ENCODE measurements at regions not wholly inside any gene's neighbourhood (a gene's known extent, or its start where the extent isn't known, plus 50 kb on each side); places are given as distances from the start of the nearest gene placed in this dataset.

DNA sequence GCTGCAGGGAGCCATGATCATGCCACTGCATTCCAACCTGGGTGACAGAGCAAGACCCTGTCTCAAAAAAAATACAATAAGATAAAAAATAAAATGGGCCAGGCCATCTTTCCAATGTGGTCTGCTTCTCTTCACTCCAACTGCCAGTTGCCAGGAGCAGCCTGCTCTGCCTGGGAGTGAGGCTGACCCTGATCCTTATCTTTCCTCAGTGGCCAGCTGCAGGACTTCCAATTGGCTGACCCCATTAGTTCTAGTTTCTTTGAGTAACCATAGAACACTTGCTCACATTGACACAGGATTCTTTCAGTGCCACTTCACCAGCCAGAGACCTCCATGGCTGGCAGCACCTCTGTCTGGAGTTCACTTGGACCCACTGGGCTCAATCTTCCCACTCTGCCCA lies 258.6 kb downstream of the MID1IP1 start:
- Histone ChIP-seq H3K36me3 (ENCODE audit: control insufficient read depth, insufficient read depth, low read length) (no peaks in the 10 kb centered on the region), H3K4me1 (ENCODE audit: control insufficient read depth, insufficient read depth, low read length) (no peaks in the 10 kb centered on the region), H3K9me3 (ENCODE audit: control insufficient read depth, insufficient read depth, low read length) (peaks cover 4% of the 10 kb centered on the region; the same call in 1 of the 2 replicates), H3K14ac (replicated peaks; ENCODE audit: low read depth, low read length) (no peak overlapping the region), H2BK20ac (ENCODE audit: low read depth, low read length) (no peak overlapping the region), H4K91ac (ENCODE audit: insufficient read depth, low read depth, low read length) (no peak overlapping the region), H4K8ac (ENCODE audit: low read depth in 2 of 2, low read length in 2 of 2) (no peak overlapping the region), H2BK5ac (ENCODE audit: low read depth, low read length, poor library complexity, severe bottlenecking) (no peak overlapping the region), H3K18ac (ENCODE audit: low read depth, low read length) (no peak overlapping the region), H3K27ac (ENCODE audit: insufficient read depth, low read length) (no peak overlapping the region), H4K5ac (ENCODE audit: low read depth, low read length) (no peak overlapping the region), H2BK15ac (ENCODE audit: low read depth, low read length) (no peak overlapping the region), H3K9me1 (ENCODE audit: insufficient read depth, low read length) (no peaks in the 10 kb centered on the region), H3K79me1 (ENCODE audit: low read depth in 1 of 2, low read length in 2 of 2) (no peaks in the 10 kb centered on the region), H2AFZ (replicated peaks; ENCODE audit: low read length, poor library complexity) (no peak overlapping the region), H2AK5ac (ENCODE audit: low read depth, low read length) (no peak overlapping the region), H3K9ac (ENCODE audit: low read depth, low read length) (no peak overlapping the region), H2AK9ac (replicated peaks; ENCODE audit: low read depth, low read length, poor library complexity) (no peak overlapping the region), H3K4me3 (ENCODE audit: insufficient read depth, low read depth, low read length) (no peak overlapping the region), H3K4ac (ENCODE audit: low read depth, low read length) (no peak overlapping the region), H3K23ac (ENCODE audit: low read depth, low read length) (no peak overlapping the region), H3K27me3 (ENCODE audit: control insufficient read depth, insufficient read depth, low read length) (peaks cover 10% of the 10 kb centered on the region), H3K4me2 (ENCODE audit: low read depth, low read length) (no peak overlapping the region), H2BK120ac (ENCODE audit: low read depth, low read length) (no peak overlapping the region), H4K20me1 (ENCODE audit: insufficient read depth, low read length) (no peaks in the 10 kb centered on the region), H3K56ac (ENCODE audit: extremely low read depth, insufficient read depth, low read length) (no peak overlapping the region)
- DNase-seq, result no peak
- in situ Hi-C loops (cut with MboI; ENCODE audit: low sequenced_read_pairs) (no loop called here), intact Hi-C loops (cut with micrococcal nuclease) (no loop called here), dilution Hi-C loops (cut with HindIII; ENCODE audit: low sequenced_read_pairs, unreplicated experiment) (no loop called here)
- BruUV-seq (replicated peaks), result no TSS peak
- no peak for ATAC-seq (ENCODE audit: low read depth)
- POLR2A ChIA-PET (ENCODE audit: unreplicated experiment), result no interaction called here
- TF ChIP-seq USF2 (IDR thresholded peaks at IDR 0.05; ENCODE audit: low read depth, low read length) (no peak), FOS (IDR thresholded peaks at IDR 0.05; ENCODE audit: low read depth, low read length) (no peak), CEBPB (IDR thresholded peaks at IDR 0.05; ENCODE audit: low read depth, low read length) (no peak), RFX5 (IDR thresholded peaks at IDR 0.05; ENCODE audit: low read depth, low read length) (no peak), MXI1 (IDR thresholded peaks at IDR 0.05; ENCODE audit: borderline replicate concordance, low read depth, low read length) (no peak), RCOR1 (IDR thresholded peaks at IDR 0.05; ENCODE audit: insufficient replicate concordance, low read length) (no peak), POLR2A (IDR thresholded peaks at IDR 0.05; ENCODE audit: low read depth, low read length) (no peak), MAFK (IDR thresholded peaks at IDR 0.05; ENCODE audit: low read depth, low read length) (no peak), CHD1 (IDR thresholded peaks at IDR 0.05; ENCODE audit: low read depth, low read length) (no peak), RAD21 (IDR thresholded peaks at IDR 0.05; ENCODE audit: low read length) (no peak), NFE2L2 (IDR thresholded peaks at IDR 0.05; ENCODE audit: low read depth, low read length) (no peak), BHLHE40 (IDR thresholded peaks at IDR 0.05; ENCODE audit: low read depth, low read length) (no peak)
- TF ChIP-seq, protein P1, sequence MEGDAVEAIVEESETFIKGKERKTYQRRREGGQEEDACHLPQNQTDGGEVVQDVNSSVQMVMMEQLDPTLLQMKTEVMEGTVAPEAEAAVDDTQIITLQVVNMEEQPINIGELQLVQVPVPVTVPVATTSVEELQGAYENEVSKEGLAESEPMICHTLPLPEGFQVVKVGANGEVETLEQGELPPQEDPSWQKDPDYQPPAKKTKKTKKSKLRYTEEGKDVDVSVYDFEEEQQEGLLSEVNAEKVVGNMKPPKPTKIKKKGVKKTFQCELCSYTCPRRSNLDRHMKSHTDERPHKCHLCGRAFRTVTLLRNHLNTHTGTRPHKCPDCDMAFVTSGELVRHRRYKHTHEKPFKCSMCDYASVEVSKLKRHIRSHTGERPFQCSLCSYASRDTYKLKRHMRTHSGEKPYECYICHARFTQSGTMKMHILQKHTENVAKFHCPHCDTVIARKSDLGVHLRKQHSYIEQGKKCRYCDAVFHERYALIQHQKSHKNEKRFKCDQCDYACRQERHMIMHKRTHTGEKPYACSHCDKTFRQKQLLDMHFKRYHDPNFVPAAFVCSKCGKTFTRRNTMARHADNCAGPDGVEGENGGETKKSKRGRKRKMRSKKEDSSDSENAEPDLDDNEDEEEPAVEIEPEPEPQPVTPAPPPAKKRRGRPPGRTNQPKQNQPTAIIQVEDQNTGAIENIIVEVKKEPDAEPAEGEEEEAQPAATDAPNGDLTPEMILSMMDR (conservative IDR thresholded peaks at IDR 0.05; ENCODE audit: low read depth, low read length), result no peak
- CTCF ChIA-PET, result no interaction called here

All from IMR-90 (cell line).